ENCODE measurements at regions not wholly inside any gene's neighbourhood (a gene's known extent, or its start where the extent isn't known, plus 50 kb on each side); places are given as distances from the start of the nearest gene placed in this dataset.
"Not testable (repeated sequence)": the region's sequence is repeated elsewhere in the genome, so short reads cannot be mapped to it uniquely, and the experiment has no call there.

DNA sequence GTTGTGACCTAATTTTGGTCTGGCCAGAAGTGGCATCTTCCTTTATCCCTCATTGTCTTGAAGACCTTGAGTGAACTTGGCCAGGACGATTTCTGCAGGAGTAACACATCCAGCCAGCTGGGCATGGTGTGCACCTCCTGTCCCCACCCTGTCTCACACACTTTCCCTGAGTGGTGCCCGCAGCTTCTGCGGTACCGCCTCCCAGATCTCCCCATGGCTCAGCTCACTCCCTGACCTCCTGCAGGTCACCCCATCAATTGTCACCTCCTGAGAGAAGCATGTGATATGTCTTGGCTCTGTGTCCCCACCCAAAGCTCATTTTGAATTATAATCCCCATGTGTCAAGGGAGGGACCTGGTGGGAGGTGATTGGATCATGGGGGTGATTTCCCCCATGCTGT lies 50.2 kb upstream of the TP53I11 start:
- in situ Hi-C loops (cut with HindIII; ENCODE audit: low pct_ligation_motif_present, low pct_unique_long_range_greater_than_20kb, low sequenced_read_pairs), result no loop called here
- no peak for DNase-seq

GRCh38 chr11:45001466-45002165 lies 50.9 kb upstream of the TP53I11 start:
- no peak for DNase-seq
- in situ Hi-C loops (cut with HindIII; ENCODE audit: low pct_ligation_motif_present, low pct_unique_long_range_greater_than_20kb, low sequenced_read_pairs), result no loop called here

DNA sequence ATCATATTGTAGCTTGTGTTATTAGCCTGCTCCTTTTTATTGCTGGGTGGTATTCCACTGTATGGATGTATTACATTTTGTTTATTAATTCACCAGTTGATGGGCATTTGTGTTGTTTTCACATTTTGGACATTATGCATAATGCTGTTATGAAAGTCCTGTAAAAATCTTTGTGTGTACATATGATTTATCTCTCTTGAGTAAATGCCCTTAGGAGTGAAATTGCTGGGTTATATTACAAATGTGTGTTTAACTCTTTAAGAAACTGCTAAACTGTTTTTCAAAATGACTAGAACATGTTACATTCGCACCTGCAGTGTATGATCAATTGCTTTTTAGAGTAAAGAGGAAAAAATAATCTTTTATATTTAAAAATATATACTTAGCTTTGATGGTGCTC lies 54.4 kb upstream of the TP53I11 start:
- in situ Hi-C loops (cut with HindIII; ENCODE audit: low pct_ligation_motif_present, low pct_unique_long_range_greater_than_20kb, low sequenced_read_pairs), result no loop called here
- DNase-seq, result no peak

- in situ Hi-C loops (cut with HindIII; ENCODE audit: low pct_ligation_motif_present, low pct_unique_long_range_greater_than_20kb, low sequenced_read_pairs), result no loop called here
- no peak for DNase-seq
Observed at GRCh38 chr11:45007011-45007410, 56.3 kb upstream of the TP53I11 start.

DNA sequence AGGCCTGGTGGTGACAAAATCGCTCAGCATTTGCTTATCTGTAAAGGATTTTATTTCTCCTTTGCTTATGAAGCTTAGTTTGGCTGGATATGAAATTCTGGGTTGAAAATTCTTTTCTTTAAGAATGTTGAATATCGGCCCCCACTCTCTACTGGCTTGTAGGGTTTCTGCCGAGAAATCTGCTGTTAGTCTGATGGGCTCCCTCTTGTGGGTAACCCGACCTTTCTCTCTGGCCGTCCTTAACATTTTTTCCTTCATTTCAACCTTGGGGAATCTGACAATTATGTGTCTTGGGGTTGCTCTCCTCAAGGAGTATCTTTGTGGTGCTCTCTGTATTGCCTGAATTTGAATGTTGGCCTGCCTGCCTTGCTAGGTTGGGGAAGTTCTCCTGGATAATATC lies 65.3 kb upstream of the TP53I11 start:
- in situ Hi-C loops (cut with HindIII; ENCODE audit: low pct_ligation_motif_present, low pct_unique_long_range_greater_than_20kb, low sequenced_read_pairs), result not testable (repeated sequence)

GRCh38 chr11:45016446-45016845 lies 65.8 kb upstream of the TP53I11 start:
- DNase-seq; in situ Hi-C loops (cut with HindIII; ENCODE audit: low pct_ligation_motif_present, low pct_unique_long_range_greater_than_20kb, low sequenced_read_pairs): not testable (repeated sequence)

More for the DNA sequence above, 65.3 kb upstream of the TP53I11 start:
- DNase-seq, result not testable (repeated sequence)

DNA sequence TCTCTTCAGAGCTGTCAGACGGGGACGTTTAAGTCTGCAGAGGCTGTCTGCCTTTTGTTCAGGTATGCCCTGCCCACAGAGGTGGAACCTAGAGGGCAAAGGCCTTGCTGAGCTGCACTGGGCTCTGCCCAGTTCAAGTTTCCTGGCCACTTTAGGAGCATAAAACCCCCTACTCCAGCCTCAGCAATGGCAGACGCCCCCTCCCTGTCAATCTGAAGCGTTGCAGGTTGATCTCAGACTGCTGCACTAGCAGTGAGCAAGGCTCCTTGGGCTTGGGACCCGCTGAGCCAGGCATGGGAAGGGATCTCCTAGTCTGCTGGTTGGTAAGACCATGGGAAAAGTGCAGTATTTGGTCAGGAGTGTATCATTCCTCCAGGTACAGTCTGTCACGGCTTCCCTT lies 66.6 kb upstream of the TP53I11 start:
- in situ Hi-C loops (cut with HindIII; ENCODE audit: low pct_ligation_motif_present, low pct_unique_long_range_greater_than_20kb, low sequenced_read_pairs), result no loop called here
- no peak for DNase-seq

DNA sequence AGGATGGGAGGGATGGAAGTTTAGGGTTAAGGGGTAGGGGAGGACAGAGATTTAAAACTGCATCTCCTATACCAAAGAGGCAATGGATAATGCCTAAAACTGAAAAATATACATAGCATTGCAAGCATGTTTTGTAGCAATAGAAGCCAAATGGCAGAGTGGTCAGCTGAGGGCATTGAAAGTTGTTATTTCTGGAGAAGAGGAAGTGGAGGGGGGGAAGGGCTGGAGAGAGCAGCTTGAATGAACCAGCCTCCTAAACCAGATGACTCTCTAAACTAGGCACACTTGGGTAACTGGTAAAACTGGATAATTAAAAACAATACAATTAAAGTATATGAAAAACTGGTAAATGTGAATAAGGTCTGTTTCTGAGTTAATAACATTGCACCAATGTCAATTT lies 70.3 kb upstream of the TP53I11 start:
- in situ Hi-C loops (cut with HindIII; ENCODE audit: low pct_ligation_motif_present, low pct_unique_long_range_greater_than_20kb, low sequenced_read_pairs), result no loop called here
- no peak for DNase-seq

- in situ Hi-C loops (cut with HindIII; ENCODE audit: low pct_ligation_motif_present, low pct_unique_long_range_greater_than_20kb, low sequenced_read_pairs), result no loop called here
Observed at GRCh38 chr11:45021692-45022141, 71.0 kb upstream of the TP53I11 start.

DNA sequence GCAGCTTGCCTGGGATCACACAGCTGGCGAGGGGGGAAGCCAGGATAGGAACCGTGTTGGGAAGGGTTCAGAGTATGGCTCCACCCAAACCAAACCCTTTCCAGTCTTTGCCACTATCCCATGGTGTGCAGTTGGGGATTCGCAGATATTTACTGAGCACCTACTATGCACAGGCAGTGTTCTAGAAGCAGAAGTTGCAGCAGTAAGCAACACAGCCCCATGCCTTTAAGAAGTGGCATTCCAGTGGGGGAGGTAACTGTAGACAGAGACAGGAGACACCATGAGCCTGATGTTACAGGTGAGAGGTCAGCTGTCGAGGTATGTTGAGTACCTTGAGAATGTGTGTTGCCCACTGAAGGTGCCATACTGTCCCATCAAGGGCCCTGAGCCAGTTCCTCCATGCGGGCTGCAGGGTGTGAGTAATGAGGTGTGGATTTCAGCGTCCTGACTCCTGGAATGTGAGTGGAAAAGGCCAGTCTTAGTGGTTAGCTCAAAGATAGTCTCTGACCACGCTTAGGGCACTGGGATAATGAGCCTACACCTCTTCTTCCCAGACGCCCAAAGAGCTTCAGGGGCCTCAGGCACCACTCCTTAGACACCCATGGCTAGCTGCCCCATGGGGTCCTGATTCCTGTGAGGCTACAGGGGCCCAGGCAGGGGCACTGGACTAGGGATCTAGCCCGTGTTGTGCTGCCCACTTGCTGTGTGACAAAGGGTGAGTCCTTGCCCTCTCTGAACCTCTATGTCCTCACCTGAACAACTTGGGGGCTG lies 71.8 kb upstream of the TP53I11 start:
- in situ Hi-C loops (cut with HindIII; ENCODE audit: low pct_ligation_motif_present, low pct_unique_long_range_greater_than_20kb, low sequenced_read_pairs), result no loop called here
- no peak for DNase-seq

More at GRCh38 chr11:45021692-45022141, 71.0 kb upstream of the TP53I11 start:
- no peak for DNase-seq

GRCh38 chr11:45023065-45023365 lies 72.3 kb upstream of the TP53I11 start:
- no peak for DNase-seq
- in situ Hi-C loops (cut with HindIII; ENCODE audit: low pct_ligation_motif_present, low pct_unique_long_range_greater_than_20kb, low sequenced_read_pairs), result no loop called here

DNA sequence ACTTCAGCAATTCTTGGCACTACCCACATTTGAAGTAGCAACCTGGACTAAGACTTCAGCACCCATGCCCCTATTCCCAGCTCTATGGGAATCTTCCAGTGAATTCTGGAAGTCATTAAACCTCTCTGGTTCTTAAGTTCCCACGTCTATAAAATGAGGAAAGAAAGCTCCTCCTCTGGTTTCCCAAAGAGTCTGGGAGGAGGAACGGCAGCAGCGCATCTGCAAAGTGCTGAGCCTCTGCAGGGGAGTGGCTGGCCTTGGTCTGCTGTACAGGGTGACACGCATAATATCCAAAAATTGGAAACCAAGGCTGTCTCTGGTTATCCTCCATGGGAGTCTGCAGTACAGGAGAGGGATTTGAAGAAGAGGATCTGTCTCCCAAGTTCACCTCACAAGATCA lies 73.6 kb upstream of the TP53I11 start:
- no peak for DNase-seq
- in situ Hi-C loops (cut with HindIII; ENCODE audit: low pct_ligation_motif_present, low pct_unique_long_range_greater_than_20kb, low sequenced_read_pairs), result no loop called here

- in situ Hi-C loops (cut with HindIII; ENCODE audit: low pct_ligation_motif_present, low pct_unique_long_range_greater_than_20kb, low sequenced_read_pairs), result no loop called here
- DNase-seq, result no peak
Observed at GRCh38 chr11:45024846-45025588, 74.3 kb upstream of the TP53I11 start.

- no peak for DNase-seq
- in situ Hi-C loops (cut with HindIII; ENCODE audit: low pct_ligation_motif_present, low pct_unique_long_range_greater_than_20kb, low sequenced_read_pairs), result no loop called here
Observed at GRCh38 chr11:45025716-45026492, 75.2 kb upstream of the TP53I11 start.

DNA sequence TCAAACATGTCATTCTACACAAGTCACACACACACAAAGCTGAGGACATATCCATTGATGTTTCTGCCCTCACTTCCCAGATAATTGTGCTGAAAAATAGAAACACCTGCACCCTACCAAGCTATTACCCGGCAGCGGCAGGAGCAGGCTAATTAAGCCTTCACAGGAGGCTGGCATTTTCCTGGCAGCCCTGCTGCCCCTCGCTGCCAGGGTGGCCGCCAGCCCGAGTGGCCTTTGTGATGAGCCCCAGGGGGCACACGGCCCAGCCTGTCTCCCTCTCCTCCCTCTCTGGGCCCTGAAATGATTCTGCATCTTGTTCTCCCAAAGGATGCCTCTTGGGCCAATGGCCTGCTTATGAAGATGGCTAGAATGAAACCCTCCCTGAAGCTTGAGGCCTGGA lies 76.2 kb upstream of the TP53I11 start:
- in situ Hi-C loops (cut with HindIII; ENCODE audit: low pct_ligation_motif_present, low pct_unique_long_range_greater_than_20kb, low sequenced_read_pairs), result no loop called here
- no peak for DNase-seq

DNA sequence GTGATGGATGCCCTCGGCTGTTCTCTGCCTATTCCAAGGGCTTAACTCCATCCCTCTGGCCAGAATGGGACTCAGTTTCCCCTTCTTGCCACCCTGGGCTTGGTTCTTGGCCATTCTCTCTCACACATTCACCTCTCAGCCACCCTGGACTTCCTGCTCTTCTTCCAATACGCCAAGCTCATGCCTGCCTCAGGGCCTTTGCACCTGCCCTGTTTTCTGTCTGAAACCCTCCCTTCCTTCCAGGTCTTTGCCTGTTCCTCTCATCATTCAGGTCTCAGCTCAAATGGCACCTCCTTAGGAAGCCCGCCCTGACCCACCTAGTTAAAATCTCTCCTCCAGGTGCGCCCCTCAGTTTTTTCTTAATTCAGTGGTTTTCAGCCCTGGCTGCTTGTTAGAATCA lies 76.6 kb upstream of the TP53I11 start:
- DNase-seq, result no peak
- in situ Hi-C loops (cut with HindIII; ENCODE audit: low pct_ligation_motif_present, low pct_unique_long_range_greater_than_20kb, low sequenced_read_pairs), result no loop called here

GRCh38 chr11:45028911-45029682 lies 78.4 kb upstream of the TP53I11 start:
- in situ Hi-C loops (cut with HindIII; ENCODE audit: low pct_ligation_motif_present, low pct_unique_long_range_greater_than_20kb, low sequenced_read_pairs), result no loop called here
- DNase-seq, result no peak

DNA sequence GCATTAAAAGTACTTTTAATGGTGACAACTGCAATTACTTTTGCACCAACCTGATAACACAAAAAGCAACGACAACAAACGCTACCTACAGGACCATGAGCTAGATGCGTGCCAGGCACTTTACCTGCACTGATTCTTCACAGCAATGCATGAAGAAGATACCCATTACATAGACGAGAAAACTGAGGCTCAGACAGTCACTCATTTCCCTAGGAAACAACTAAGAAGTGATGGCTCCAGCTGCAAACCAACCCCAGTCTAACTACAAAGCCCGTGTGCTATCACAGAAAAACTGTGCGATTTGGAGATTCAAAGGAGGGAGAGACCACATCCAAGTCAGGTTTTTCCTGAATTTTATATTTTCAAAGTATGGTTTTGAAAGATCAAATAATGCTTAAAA lies 80.1 kb upstream of the TP53I11 start:
- in situ Hi-C loops (cut with HindIII; ENCODE audit: low pct_ligation_motif_present, low pct_unique_long_range_greater_than_20kb, low sequenced_read_pairs), result no loop called here
- DNase-seq, result no peak
